GM23338 (cell line): ENCODE measurements at regions not wholly inside any gene's neighbourhood (a gene's known extent, or its start where the extent isn't known, plus 50 kb on each side); places are given as distances from the start of the nearest gene placed in this dataset.

Experiments
- ATAC-seq: fragments of 200-7000 bp; cut with Tn5 transposase; 3 replicates; pipeline ENCODE4 v1.9.1; 2020
- DNase-seq: peaks from one replicate; pipeline ENCODE4 v3.0.0-alpha.2; 2015; ENCODE audit warnings: low spot score
- H2AFZ ChIP-seq: fragments of 200-600 bp; sonication (generic); 2 replicates; pipeline ENCODE4 v1.8.0; 2016; ENCODE audit warnings: antibody characterized with exemption, mild to moderate bottlenecking, moderate library complexity
- H3F3A ChIP-seq: fragments of 200-600 bp; sonication (generic); replicated peaks from 2 replicates; pipeline ENCODE4 v1.8.0; 2017; ENCODE audit warnings: antibody characterized with exemption, mixed run types, low read depth
- H3K27ac ChIP-seq: fragments of 200-600 bp; sonication (generic); 2 replicates; pipeline ENCODE4 v1.6.1; 2016; ENCODE audit warnings: low read depth
- H3K27me3 ChIP-seq: fragments of 200-600 bp; sonication (generic); 2 replicates; pipeline ENCODE4 v1.8.0; 2016; ENCODE audit warnings: mild to moderate bottlenecking, mixed run types, moderate library complexity; ENCODE audit not compliant: insufficient read depth
- H3K36me3 ChIP-seq: fragments of 200-600 bp; sonication (generic); 2 replicates; pipeline ENCODE4 v1.8.0; 2016; ENCODE audit warnings: mild to moderate bottlenecking; ENCODE audit not compliant: insufficient read depth
- H3K4me1 ChIP-seq: fragments of 200-600 bp; sonication (generic); 2 replicates; pipeline ENCODE4 v1.8.0; 2016; ENCODE audit warnings: mild to moderate bottlenecking, moderate library complexity; ENCODE audit not compliant: insufficient read depth
- H3K4me2 ChIP-seq: fragments of 200-600 bp; sonication (generic); 2 replicates; pipeline ENCODE4 v1.7.1; 2017; ENCODE audit warnings: mixed run types
- H3K4me3 ChIP-seq: fragments of 200-600 bp; sonication (generic); 2 replicates; pipeline ENCODE4 v1.6.1; 2016; ENCODE audit warnings: mixed run types
- H3K79me2 ChIP-seq: fragments of 200-600 bp; sonication (generic); replicated peaks from 2 replicates; pipeline ENCODE4 v1.8.0; 2017; ENCODE audit warnings: mild to moderate bottlenecking; ENCODE audit not compliant: insufficient read depth
- H3K9me2 ChIP-seq: fragments of 200-600 bp; sonication (generic); 2 replicates; pipeline ENCODE4 v1.8.0; 2017; ENCODE audit not compliant: insufficient read depth
- H4K20me1 ChIP-seq: fragments of 200-600 bp; sonication (generic); replicated peaks from 2 replicates; pipeline ENCODE4 v1.8.0; 2017; ENCODE audit warnings: mild to moderate bottlenecking; ENCODE audit not compliant: insufficient read depth
- H3K27ac Mint-ChIP-seq: 2 replicates; pipeline ENCODE4 v1.8.0; 2020; ENCODE audit warnings: inconsistent platforms, mild to moderate bottlenecking, moderate library complexity, mixed read lengths
- H3K27me3 Mint-ChIP-seq: 3 replicates; pipeline ENCODE4 v1.8.0; 2022; ENCODE audit warnings: low read depth, mild to moderate bottlenecking, moderate library complexity, mixed read lengths, inconsistent platforms; ENCODE audit not compliant: insufficient read depth, poor library complexity
- H3K36me3 Mint-ChIP-seq: 3 replicates; pipeline ENCODE4 v1.8.0; 2021; ENCODE audit warnings: low read depth, mild to moderate bottlenecking, inconsistent platforms, moderate library complexity, mixed read lengths
- H3K4me1 Mint-ChIP-seq: 3 replicates; pipeline ENCODE4 v1.8.0; 2020; ENCODE audit warnings: mild to moderate bottlenecking, inconsistent platforms, mixed read lengths
- H3K4me3 Mint-ChIP-seq: 3 replicates; pipeline ENCODE4 v1.8.0; 2021; ENCODE audit warnings: moderate library complexity, mild to moderate bottlenecking, inconsistent platforms, mixed read lengths
- H3K9me3 Mint-ChIP-seq: 3 replicates; pipeline ENCODE4 v1.8.0; 2020; ENCODE audit warnings: moderate library complexity, mild to moderate bottlenecking, inconsistent platforms, mixed read lengths
- CREB1 ChIP-seq: fragments of 250-450 bp; sonication (Bioruptor Pico); IDR thresholded peaks from 2 replicates; pipeline ENCODE4 v1.5.0; 2020; ENCODE audit warnings: low read depth, mild to moderate bottlenecking, moderate library complexity
- EZH2 ChIP-seq: fragments of 200-600 bp; sonication (generic); IDR thresholded peaks from one replicate; pipeline ENCODE4 v1.8.0; 2017; ENCODE audit warnings: antibody characterized with exemption, mild to moderate bottlenecking, low read depth; ENCODE audit not compliant: unreplicated experiment
- EZH2phosphoT487 ChIP-seq: fragments of 200-600 bp; sonication (generic); IDR thresholded peaks from one replicate; pipeline ENCODE4 v1.8.1; 2018; ENCODE audit warnings: antibody characterized with exemption; ENCODE audit not compliant: unreplicated experiment
- JUNB ChIP-seq: IDR thresholded peaks from one replicate; pipeline ENCODE4 v1.6.1; 2016; ENCODE audit warnings: antibody characterized with exemption; ENCODE audit not compliant: unreplicated experiment
- NANOG ChIP-seq: IDR thresholded peaks from 2 replicates; pipeline ENCODE4 v1.6.1; 2016; ENCODE audit warnings: antibody characterized with exemption, borderline replicate concordance
- POLR2AphosphoS5 ChIP-seq: IDR thresholded peaks from 2 replicates; pipeline ENCODE4 v1.6.1; 2016; ENCODE audit warnings: antibody characterized with exemption, low read depth
- STAT1 ChIP-seq: IDR thresholded peaks from one replicate; pipeline ENCODE4 v1.6.1; 2016; ENCODE audit warnings: antibody characterized with exemption; ENCODE audit not compliant: unreplicated experiment
- ZNF114 ChIP-seq: fragments of 250-450 bp; sonication (Bioruptor Pico); IDR thresholded peaks from 2 replicates; pipeline ENCODE4 v1.5.0; 2020; ENCODE audit warnings: mild to moderate bottlenecking, moderate library complexity
- TF ChIP-seq, protein P1 (sequence below): IDR thresholded peaks from 2 replicates; pipeline ENCODE4 v1.6.1; 2016; ENCODE audit warnings: antibody characterized with exemption
- TF ChIP-seq, protein P2 (sequence below): IDR thresholded peaks from one replicate; pipeline ENCODE4 v1.6.1; 2018; ENCODE audit warnings: antibody characterized with exemption; ENCODE audit not compliant: unreplicated experiment
- TF ChIP-seq, protein P3 (sequence below), 2 experiments: fragments of 200-600 bp in 1 of 2; sonication (generic) in 1 of 2; conservative IDR thresholded peaks; 2 replicates each; pipeline versions ENCODE4 v1.5.1 to v1.6.1; 2016 to 2017; ENCODE audit warnings: antibody characterized with exemption in 2 of 2, low read depth in 2 of 2, mild to moderate bottlenecking in 2 of 2, moderate library complexity in 1 of 2

DNA sequence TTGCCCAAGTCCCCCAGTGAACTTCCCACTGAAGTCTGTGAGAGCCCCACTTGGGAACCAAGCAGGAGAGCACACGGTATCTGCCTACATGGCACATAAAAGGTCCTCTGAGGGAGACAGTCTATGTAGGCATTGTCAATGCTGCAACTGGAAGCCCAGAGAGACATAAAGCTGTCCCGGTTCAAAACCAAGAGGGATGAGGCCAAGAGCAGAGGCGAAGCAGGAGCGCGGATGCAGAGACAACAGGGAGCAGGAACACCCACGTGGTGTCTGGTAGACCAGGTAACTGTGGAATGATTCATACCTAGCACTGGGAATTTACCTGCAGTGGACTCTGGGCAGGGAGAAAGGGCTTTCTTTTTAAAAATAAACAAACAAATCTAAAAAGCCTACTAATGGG, 233.1 kb upstream of the SOX11 start:
- no peak overlapping the region for H3K4me2 ChIP-seq
- Mint-ChIP-seq H3K27me3 (no peaks in the 10 kb centered on the region), H3K4me3 (no peak overlapping the region), H3K27ac (no peak overlapping the region), H3K4me1 (peaks cover under 1% of the 10 kb centered on the region; the same call in 1 of the 3 replicates), H3K36me3 (no peaks in the 10 kb centered on the region), H3K9me3 (peaks cover 72% of the 10 kb centered on the region)
- no peak overlapping the region for H3K4me3 ChIP-seq
- H3F3A ChIP-seq = no peaks in the 10 kb centered on the region
- no peak for DNase-seq
- no peak overlapping the region for H2AFZ ChIP-seq
- H4K20me1 ChIP-seq = no peaks in the 10 kb centered on the region
- no peaks in the 10 kb centered on the region for H3K4me1 ChIP-seq
- H3K27ac ChIP-seq = no peak overlapping the region
- no peaks in the 10 kb centered on the region for H3K27me3 ChIP-seq
- no peaks in the 10 kb centered on the region for H3K36me3 ChIP-seq
- H3K9me2 ChIP-seq = 0 out of 2 replicates have a peak, but pooled peaks cover 4% of the 10 kb centered on the region
- no peak for ATAC-seq
- TF ChIP-seq, protein P1, sequence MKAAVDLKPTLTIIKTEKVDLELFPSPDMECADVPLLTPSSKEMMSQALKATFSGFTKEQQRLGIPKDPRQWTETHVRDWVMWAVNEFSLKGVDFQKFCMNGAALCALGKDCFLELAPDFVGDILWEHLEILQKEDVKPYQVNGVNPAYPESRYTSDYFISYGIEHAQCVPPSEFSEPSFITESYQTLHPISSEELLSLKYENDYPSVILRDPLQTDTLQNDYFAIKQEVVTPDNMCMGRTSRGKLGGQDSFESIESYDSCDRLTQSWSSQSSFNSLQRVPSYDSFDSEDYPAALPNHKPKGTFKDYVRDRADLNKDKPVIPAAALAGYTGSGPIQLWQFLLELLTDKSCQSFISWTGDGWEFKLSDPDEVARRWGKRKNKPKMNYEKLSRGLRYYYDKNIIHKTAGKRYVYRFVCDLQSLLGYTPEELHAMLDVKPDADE = no peak
- TF ChIP-seq ZNF114 (CRISPR knock-in tag) = no peak
- no peaks in the 10 kb centered on the region for H3K79me2 ChIP-seq

DNA sequence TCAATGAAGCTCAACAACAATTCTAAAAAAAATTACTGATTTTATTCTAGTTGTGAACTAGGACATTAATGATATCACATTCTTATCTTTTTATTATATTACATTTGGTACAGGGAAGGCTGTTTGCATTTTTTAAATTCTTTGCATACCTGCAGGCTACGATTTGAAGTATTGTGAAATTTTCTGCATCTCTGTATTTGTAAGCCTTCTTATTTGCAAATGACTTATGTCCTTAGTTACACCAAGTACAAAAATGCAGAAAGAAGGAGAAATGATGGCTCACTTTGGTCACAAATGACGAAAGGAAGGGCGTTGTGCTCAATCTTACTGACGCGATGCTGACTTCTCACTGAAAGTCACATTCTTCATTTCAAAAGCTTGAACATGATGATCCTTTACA, 227.5 kb upstream of the SOX11 start:
- no peak overlapping the region for H3K27ac ChIP-seq
- no peaks in the 10 kb centered on the region for H4K20me1 ChIP-seq
- DNase-seq (no peak), ATAC-seq (no peak)
- Mint-ChIP-seq H3K4me3 (no peak overlapping the region), H3K9me3 (peaks cover 87% of the 10 kb centered on the region), H3K36me3 (0 out of 3 replicates have a peak, but pooled peaks cover 4% of the 10 kb centered on the region), H3K27ac (no peak overlapping the region), H3K27me3 (no peaks in the 10 kb centered on the region), H3K4me1 (peaks cover 21% of the 10 kb centered on the region)
- H3K4me1 ChIP-seq = no peaks in the 10 kb centered on the region; the same call in 1 of the 2 replicates
- H3K4me3 ChIP-seq = no peak overlapping the region
- no peaks in the 10 kb centered on the region for H3K36me3 ChIP-seq
- no peaks in the 10 kb centered on the region for H3K27me3 ChIP-seq
- 0 out of 2 replicates have a peak, but pooled peaks cover 4% of the 10 kb centered on the region for H3K9me2 ChIP-seq
- 0 out of 2 replicates have a peak overlapping the region, but pooled peaks have one; percentile 45 for H3K4me2 ChIP-seq
- H2AFZ ChIP-seq = no peak overlapping the region
- no peaks in the 10 kb centered on the region for H3K79me2 ChIP-seq
- H3F3A ChIP-seq = no peaks in the 10 kb centered on the region
- TF ChIP-seq EZH2phosphoT487 (no peak), NANOG (no peak), JUNB (no peak), ZNF114 (CRISPR knock-in tag) (no peak), POLR2AphosphoS5 (no peak), EZH2 (no peak), STAT1 (no peak), CREB1 (no peak)
- TF ChIP-seq, protein P2, sequence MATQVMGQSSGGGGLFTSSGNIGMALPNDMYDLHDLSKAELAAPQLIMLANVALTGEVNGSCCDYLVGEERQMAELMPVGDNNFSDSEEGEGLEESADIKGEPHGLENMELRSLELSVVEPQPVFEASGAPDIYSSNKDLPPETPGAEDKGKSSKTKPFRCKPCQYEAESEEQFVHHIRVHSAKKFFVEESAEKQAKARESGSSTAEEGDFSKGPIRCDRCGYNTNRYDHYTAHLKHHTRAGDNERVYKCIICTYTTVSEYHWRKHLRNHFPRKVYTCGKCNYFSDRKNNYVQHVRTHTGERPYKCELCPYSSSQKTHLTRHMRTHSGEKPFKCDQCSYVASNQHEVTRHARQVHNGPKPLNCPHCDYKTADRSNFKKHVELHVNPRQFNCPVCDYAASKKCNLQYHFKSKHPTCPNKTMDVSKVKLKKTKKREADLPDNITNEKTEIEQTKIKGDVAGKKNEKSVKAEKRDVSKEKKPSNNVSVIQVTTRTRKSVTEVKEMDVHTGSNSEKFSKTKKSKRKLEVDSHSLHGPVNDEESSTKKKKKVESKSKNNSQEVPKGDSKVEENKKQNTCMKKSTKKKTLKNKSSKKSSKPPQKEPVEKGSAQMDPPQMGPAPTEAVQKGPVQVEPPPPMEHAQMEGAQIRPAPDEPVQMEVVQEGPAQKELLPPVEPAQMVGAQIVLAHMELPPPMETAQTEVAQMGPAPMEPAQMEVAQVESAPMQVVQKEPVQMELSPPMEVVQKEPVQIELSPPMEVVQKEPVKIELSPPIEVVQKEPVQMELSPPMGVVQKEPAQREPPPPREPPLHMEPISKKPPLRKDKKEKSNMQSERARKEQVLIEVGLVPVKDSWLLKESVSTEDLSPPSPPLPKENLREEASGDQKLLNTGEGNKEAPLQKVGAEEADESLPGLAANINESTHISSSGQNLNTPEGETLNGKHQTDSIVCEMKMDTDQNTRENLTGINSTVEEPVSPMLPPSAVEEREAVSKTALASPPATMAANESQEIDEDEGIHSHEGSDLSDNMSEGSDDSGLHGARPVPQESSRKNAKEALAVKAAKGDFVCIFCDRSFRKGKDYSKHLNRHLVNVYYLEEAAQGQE = no peak
- TF ChIP-seq, protein P3, sequence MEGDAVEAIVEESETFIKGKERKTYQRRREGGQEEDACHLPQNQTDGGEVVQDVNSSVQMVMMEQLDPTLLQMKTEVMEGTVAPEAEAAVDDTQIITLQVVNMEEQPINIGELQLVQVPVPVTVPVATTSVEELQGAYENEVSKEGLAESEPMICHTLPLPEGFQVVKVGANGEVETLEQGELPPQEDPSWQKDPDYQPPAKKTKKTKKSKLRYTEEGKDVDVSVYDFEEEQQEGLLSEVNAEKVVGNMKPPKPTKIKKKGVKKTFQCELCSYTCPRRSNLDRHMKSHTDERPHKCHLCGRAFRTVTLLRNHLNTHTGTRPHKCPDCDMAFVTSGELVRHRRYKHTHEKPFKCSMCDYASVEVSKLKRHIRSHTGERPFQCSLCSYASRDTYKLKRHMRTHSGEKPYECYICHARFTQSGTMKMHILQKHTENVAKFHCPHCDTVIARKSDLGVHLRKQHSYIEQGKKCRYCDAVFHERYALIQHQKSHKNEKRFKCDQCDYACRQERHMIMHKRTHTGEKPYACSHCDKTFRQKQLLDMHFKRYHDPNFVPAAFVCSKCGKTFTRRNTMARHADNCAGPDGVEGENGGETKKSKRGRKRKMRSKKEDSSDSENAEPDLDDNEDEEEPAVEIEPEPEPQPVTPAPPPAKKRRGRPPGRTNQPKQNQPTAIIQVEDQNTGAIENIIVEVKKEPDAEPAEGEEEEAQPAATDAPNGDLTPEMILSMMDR (conservative IDR thresholded peaks at IDR 0.05; ENCODE audit: low read depth in 2 of 2) = no peak
